Endothelial cell of umbilical vein (primary cell): ENCODE measurements at regions not wholly inside any gene's neighbourhood (a gene's known extent, or its start where the extent isn't known, plus 50 kb on each side); places are given as distances from the start of the nearest gene placed in this dataset.

ENCODE experiments used
- BruUV-seq: library from RNA; stranded (reverse); fragments of 400-500 nt; replicated peaks from 2 replicates; lab custom pipeline; 2021; lab: Mats Ljungman, UMichigan
- CTCF ChIA-PET: fragments of 300-600, 350-600 bp; sonication (Branson Sonifier 250); formaldehyde crosslinking; loops from one replicate; lab custom pipeline; 2021; ENCODE audit warnings: antibody characterized with exemption, inconsistent platforms; lab: Charles Lee
- POLR2A ChIA-PET: fragments of 300-600, 350-600 bp; sonication (Branson Sonifier 250); formaldehyde crosslinking; loops from one replicate; lab custom pipeline; 2021; ENCODE audit warnings: antibody characterized with exemption, inconsistent platforms; lab: Charles Lee
- DNase-seq: peaks from one replicate; pipeline ENCODE4 v3.0.0-alpha.2; 2011; ENCODE audit warnings: low read depth, low spot score
- FAIRE-seq: peaks from 2 replicates; lab custom pipeline; 2011; peaks lifted over from hg19 to GRCh38; lab: Jason Lieb, UNC
- H2AFZ ChIP-seq: 2 replicates; pipeline ENCODE4 v1.6.0; 2012; ENCODE audit warnings: low read depth, low read length, control low read depth, inconsistent platforms
- H3K27ac ChIP-seq: 2 replicates; pipeline ENCODE4 v1.5.1; 2011; ENCODE audit warnings: low read depth, mild to moderate bottlenecking, control low read depth, low read length, moderate library complexity; ENCODE audit not compliant: insufficient read depth
- H3K27me3 ChIP-seq, 2 experiments: 2 replicates each; pipeline versions ENCODE4 v1.6.0 to v1.6.1; 2011; ENCODE audit warnings: low read length in 2 of 2, mixed read lengths in 1 of 2; ENCODE audit not compliant: control insufficient read depth in 2 of 2, insufficient read depth in 2 of 2
- H3K36me3 ChIP-seq, 2 experiments: 2 replicates in 1 of 2; 3 replicates in 1 of 2; pipeline ENCODE4 v1.5.1; 2011; ENCODE audit warnings: low read length in 2 of 2, mild to moderate bottlenecking in 1 of 2, moderate library complexity in 1 of 2; ENCODE audit not compliant: control insufficient read depth in 2 of 2, insufficient read depth in 2 of 2; ENCODE audit errors: extremely low read depth in 1 of 2
- H3K4me1 ChIP-seq: 3 replicates; pipeline ENCODE4 v1.5.1; 2011; ENCODE audit warnings: mild to moderate bottlenecking, low read length; ENCODE audit not compliant: control insufficient read depth, insufficient read depth; ENCODE audit errors: extremely low read depth
- H3K4me2 ChIP-seq: 2 replicates; pipeline ENCODE4 v1.6.1; 2011; ENCODE audit warnings: low read length, control low read depth, mixed read lengths; ENCODE audit not compliant: insufficient read depth
- H3K4me3 ChIP-seq, 3 experiments: fragments of 200-600 bp in 1 of 3; sonication (generic), shearing (Covaris generic) in 1 of 3; replicated peaks in 1 of 3; 2 replicates each; pipeline ENCODE4 v1.5.1; 2011 to 2016; ENCODE audit warnings: control low read depth in 3 of 3, low read length in 3 of 3, mild to moderate bottlenecking in 2 of 3, inconsistent platforms in 1 of 3, low read depth in 1 of 3, moderate library complexity in 1 of 3; ENCODE audit not compliant: insufficient read depth in 1 of 3
- H3K79me2 ChIP-seq: 2 replicates; pipeline ENCODE4 v1.6.0; 2012; ENCODE audit warnings: low read length, inconsistent platforms; ENCODE audit not compliant: control insufficient read depth, insufficient read depth
- H3K9ac ChIP-seq: replicated peaks from 2 replicates; pipeline ENCODE3; 2011; ENCODE audit warnings: low read length, control low read depth; ENCODE audit not compliant: insufficient read depth; ENCODE audit errors: extremely low read depth
- H3K9me1 ChIP-seq: replicated peaks from 3 replicates; pipeline ENCODE4 v1.6.0; 2011; ENCODE audit warnings: mild to moderate bottlenecking, low read length; ENCODE audit not compliant: control insufficient read depth, insufficient read depth; ENCODE audit errors: extremely low read depth
- H3K9me3 ChIP-seq: replicated peaks from 2 replicates; pipeline ENCODE4 v1.5.1; 2012; ENCODE audit warnings: low read length, inconsistent platforms; ENCODE audit not compliant: control insufficient read depth, insufficient read depth
- H4K20me1 ChIP-seq: replicated peaks from 2 replicates; pipeline ENCODE3; 2011; ENCODE audit warnings: mild to moderate bottlenecking, low read length; ENCODE audit not compliant: control insufficient read depth, insufficient read depth; ENCODE audit errors: extremely low read depth
- EZH2 ChIP-seq: IDR thresholded peaks from 2 replicates; pipeline ENCODE4 v1.6.1; 2012; ENCODE audit warnings: borderline replicate concordance, low read depth, mild to moderate bottlenecking, moderate library complexity, low read length, inconsistent platforms; ENCODE audit not compliant: severe bottlenecking
- FOS ChIP-seq: IDR thresholded peaks from 2 replicates; pipeline ENCODE4 v1.6.1; 2011; ENCODE audit warnings: mild to moderate bottlenecking, low read length, moderate library complexity, borderline replicate concordance; ENCODE audit not compliant: insufficient read depth
- GATA2 ChIP-seq: IDR thresholded peaks from 2 replicates; pipeline ENCODE4 v1.7.0; 2011; ENCODE audit warnings: low read depth, mild to moderate bottlenecking, moderate library complexity, mixed read lengths, low read length; ENCODE audit not compliant: insufficient read length, insufficient read depth
- JUN ChIP-seq: IDR thresholded peaks from 2 replicates; pipeline ENCODE4 v1.6.1; 2011; ENCODE audit warnings: borderline replicate concordance, low read depth; ENCODE audit not compliant: insufficient read length, insufficient read depth
- MAX ChIP-seq: IDR thresholded peaks from 2 replicates; pipeline ENCODE4 v1.6.1; 2011; ENCODE audit not compliant: insufficient read depth, insufficient read length
- MYC ChIP-seq: IDR thresholded peaks from one replicate; pipeline ENCODE4 v1.6.1; 2011; ENCODE audit warnings: mild to moderate bottlenecking, low read depth, low read length
- POLR2A ChIP-seq: IDR thresholded peaks from 2 replicates; pipeline ENCODE4 v1.6.1; 2012; ENCODE audit warnings: low read depth, mild to moderate bottlenecking, control low read depth, low read length
- POLR2AphosphoS5 ChIP-seq: IDR thresholded peaks from 2 replicates; pipeline ENCODE4 v1.6.1; 2012; ENCODE audit warnings: low read depth, mild to moderate bottlenecking, control low read depth, low read length, moderate library complexity; ENCODE audit not compliant: insufficient read depth
- dilution Hi-C: fragments of 300-500 bp; cut with MboI; formaldehyde crosslinking; loops from one replicate; pipeline ENCODE4 v1.15.0; 2019; ENCODE audit warnings: low sequenced_read_pairs; ENCODE audit not compliant: extremely low pct_ligation_motif_present
- intact Hi-C: fragments of 100-400 bp; cut with micrococcal nuclease; formaldehyde crosslinking; loops from one replicate; pipeline ENCODE4 v1.10.0; 2022
- TF ChIP-seq, protein P1 (sequence below), 2 donors: IDR thresholded peaks; 1 replicate in 1 of 2; 2 replicates in 1 of 2; pipeline ENCODE4 v1.5.1; 2011; ENCODE audit warnings: low read length in 2 of 2, mild to moderate bottlenecking in 2 of 2, moderate library complexity in 2 of 2, control low read depth in 1 of 2, inconsistent platforms in 1 of 2, low read depth in 1 of 2; ENCODE audit not compliant: insufficient read depth in 1 of 2; ENCODE audit errors: extremely low read depth in 1 of 2

DNA sequence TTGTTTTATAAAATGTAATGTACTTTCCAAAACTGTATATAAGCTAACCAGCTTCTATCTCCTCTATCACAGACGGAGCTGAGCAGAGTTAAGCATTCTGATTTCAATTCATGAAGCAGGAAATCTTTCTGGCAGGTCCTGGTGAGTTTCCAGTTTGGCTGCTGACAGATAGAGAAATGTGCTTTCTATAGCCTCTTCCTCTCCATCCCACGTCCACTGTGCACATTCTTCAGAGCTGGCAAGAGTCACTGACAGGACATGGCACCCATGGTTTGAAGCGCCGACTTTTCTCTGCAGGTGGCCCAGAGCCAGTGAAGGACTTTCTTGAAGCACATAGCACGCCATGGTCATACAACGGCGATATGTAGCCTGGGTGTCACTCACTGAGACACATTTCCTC is 52.3 kb upstream of the POU2F1 start:
- BruUV-seq = no TSS peak
- no peak for DNase-seq
- Histone ChIP-seq H2AFZ (no peak overlapping the region), H3K36me3 (no peaks in the 10 kb centered on the region), H4K20me1 (no peaks in the 10 kb centered on the region), H3K27ac (no peak overlapping the region), H3K4me3 (no peak overlapping the region), H3K79me2 (no peaks in the 10 kb centered on the region), H3K9me1 (no peaks in the 10 kb centered on the region), H3K27me3 (peaks cover 1 to 13% of the 10 kb centered on the region in 2 experiments), H3K4me2 (no peak overlapping the region), H3K9me3 (no peaks in the 10 kb centered on the region), H3K4me1 (no peaks in the 10 kb centered on the region), H3K9ac (no peak overlapping the region)
- dilution Hi-C loops (no loop called here), intact Hi-C loops (no loop called here)
- TF ChIP-seq POLR2A (no peak), MAX (no peak), MYC (no peak), FOS (no peak), EZH2 (no peak), JUN (no peak), GATA2 (no peak), POLR2AphosphoS5 (no peak)
- TF ChIP-seq, protein P1, sequence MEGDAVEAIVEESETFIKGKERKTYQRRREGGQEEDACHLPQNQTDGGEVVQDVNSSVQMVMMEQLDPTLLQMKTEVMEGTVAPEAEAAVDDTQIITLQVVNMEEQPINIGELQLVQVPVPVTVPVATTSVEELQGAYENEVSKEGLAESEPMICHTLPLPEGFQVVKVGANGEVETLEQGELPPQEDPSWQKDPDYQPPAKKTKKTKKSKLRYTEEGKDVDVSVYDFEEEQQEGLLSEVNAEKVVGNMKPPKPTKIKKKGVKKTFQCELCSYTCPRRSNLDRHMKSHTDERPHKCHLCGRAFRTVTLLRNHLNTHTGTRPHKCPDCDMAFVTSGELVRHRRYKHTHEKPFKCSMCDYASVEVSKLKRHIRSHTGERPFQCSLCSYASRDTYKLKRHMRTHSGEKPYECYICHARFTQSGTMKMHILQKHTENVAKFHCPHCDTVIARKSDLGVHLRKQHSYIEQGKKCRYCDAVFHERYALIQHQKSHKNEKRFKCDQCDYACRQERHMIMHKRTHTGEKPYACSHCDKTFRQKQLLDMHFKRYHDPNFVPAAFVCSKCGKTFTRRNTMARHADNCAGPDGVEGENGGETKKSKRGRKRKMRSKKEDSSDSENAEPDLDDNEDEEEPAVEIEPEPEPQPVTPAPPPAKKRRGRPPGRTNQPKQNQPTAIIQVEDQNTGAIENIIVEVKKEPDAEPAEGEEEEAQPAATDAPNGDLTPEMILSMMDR (IDR thresholded peaks at IDR 0.05; ENCODE audit: extremely low read depth in 1 of 2, insufficient read depth in 1 of 2, low read depth in 1 of 2, low read length in 2 of 2) = no peak
- ChIA-PET CTCF (no interaction called here), POLR2A (no interaction called here)
- FAIRE-seq = no peak
